Glutamatergic neuron (in vitro differentiated cells): ENCODE measurements at regions not wholly inside any gene's neighbourhood (a gene's known extent, or its start where the extent isn't known, plus 50 kb on each side); places are given as distances from the start of the nearest gene placed in this dataset.

Experiments used
- DNase-seq: peaks from one replicate; pipeline ENCODE4 v3.0.0; 2022
- H3K27ac Mint-ChIP-seq: one replicate; pipeline ENCODE4 v1.8.0; 2020; ENCODE audit warnings: mild to moderate bottlenecking, mixed read lengths, inconsistent platforms; ENCODE audit not compliant: unreplicated experiment
- H3K27me3 Mint-ChIP-seq: one replicate; pipeline ENCODE4 v1.8.0; 2020; ENCODE audit warnings: mild to moderate bottlenecking, moderate library complexity, mixed read lengths, inconsistent platforms; ENCODE audit not compliant: unreplicated experiment
- H3K36me3 Mint-ChIP-seq: one replicate; pipeline ENCODE4 v1.8.0; 2020; ENCODE audit warnings: mild to moderate bottlenecking, mixed read lengths, inconsistent platforms; ENCODE audit not compliant: unreplicated experiment
- H3K4me1 Mint-ChIP-seq: one replicate; pipeline ENCODE4 v1.8.0; 2020; ENCODE audit warnings: mild to moderate bottlenecking, low read depth, mixed read lengths, inconsistent platforms; ENCODE audit not compliant: unreplicated experiment
- H3K4me3 Mint-ChIP-seq: one replicate; pipeline ENCODE4 v1.8.0; 2020; ENCODE audit warnings: mild to moderate bottlenecking, mixed read lengths, inconsistent platforms; ENCODE audit not compliant: unreplicated experiment
- H3K9me3 Mint-ChIP-seq: one replicate; pipeline ENCODE4 v1.8.0; 2020; ENCODE audit warnings: mild to moderate bottlenecking, moderate library complexity, mixed read lengths, inconsistent platforms; ENCODE audit not compliant: unreplicated experiment
- TF ChIP-seq, protein P1 (sequence below): fragments of 200-600 bp; sonication (generic); IDR thresholded peaks from one replicate; pipeline ENCODE4 v1.5.0; 2021; ENCODE audit not compliant: partially characterized antibody, unreplicated experiment

- Mint-ChIP-seq H3K36me3 (no peaks in the 10 kb centered on the region), H3K27ac (no peak overlapping the region), H3K27me3 (no peaks in the 10 kb centered on the region), H3K4me3 (no peak overlapping the region), H3K9me3 (no peaks in the 10 kb centered on the region), H3K4me1 (no peaks in the 10 kb centered on the region)
- DNase-seq, result no peak
- TF ChIP-seq, protein P1, sequence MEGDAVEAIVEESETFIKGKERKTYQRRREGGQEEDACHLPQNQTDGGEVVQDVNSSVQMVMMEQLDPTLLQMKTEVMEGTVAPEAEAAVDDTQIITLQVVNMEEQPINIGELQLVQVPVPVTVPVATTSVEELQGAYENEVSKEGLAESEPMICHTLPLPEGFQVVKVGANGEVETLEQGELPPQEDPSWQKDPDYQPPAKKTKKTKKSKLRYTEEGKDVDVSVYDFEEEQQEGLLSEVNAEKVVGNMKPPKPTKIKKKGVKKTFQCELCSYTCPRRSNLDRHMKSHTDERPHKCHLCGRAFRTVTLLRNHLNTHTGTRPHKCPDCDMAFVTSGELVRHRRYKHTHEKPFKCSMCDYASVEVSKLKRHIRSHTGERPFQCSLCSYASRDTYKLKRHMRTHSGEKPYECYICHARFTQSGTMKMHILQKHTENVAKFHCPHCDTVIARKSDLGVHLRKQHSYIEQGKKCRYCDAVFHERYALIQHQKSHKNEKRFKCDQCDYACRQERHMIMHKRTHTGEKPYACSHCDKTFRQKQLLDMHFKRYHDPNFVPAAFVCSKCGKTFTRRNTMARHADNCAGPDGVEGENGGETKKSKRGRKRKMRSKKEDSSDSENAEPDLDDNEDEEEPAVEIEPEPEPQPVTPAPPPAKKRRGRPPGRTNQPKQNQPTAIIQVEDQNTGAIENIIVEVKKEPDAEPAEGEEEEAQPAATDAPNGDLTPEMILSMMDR, result no peak
These were observed 145.1 kb upstream of the MKLN1 start for GRCh38 chr7:131182446-131183058.

DNA sequence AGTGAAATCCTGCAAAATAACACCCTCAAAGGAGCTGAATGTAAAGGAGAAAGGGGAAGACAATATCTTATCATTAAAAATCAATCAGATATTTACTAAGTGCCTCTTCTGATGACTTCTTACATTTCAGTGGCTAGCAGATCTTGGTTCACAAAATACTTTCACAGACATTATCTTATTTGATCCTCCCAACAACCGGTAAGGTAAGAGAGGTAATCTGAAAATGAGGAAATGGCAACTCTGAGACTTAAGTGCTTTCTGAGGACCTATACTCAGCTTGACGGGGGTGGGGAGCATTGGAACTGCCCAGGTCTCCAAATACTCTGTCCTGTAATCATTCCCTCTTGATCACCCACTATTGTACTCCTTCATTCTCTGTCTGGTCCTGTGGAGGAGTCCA lies 144.6 kb upstream of the MKLN1 start:
- Mint-ChIP-seq H3K27ac (no peak overlapping the region), H3K9me3 (no peaks in the 10 kb centered on the region), H3K36me3 (no peaks in the 10 kb centered on the region), H3K27me3 (no peaks in the 10 kb centered on the region), H3K4me1 (no peaks in the 10 kb centered on the region), H3K4me3 (no peak overlapping the region)
- TF ChIP-seq, protein P1, result no peak
- no peak for DNase-seq

GRCh38 chr7:131183611-131184119 lies 144.0 kb upstream of the MKLN1 start:
- DNase-seq, result no peak
- TF ChIP-seq, protein P1, result no peak
- Mint-ChIP-seq H3K27ac (no peak overlapping the region), H3K4me3 (no peak overlapping the region), H3K9me3 (no peaks in the 10 kb centered on the region), H3K27me3 (no peaks in the 10 kb centered on the region), H3K36me3 (no peaks in the 10 kb centered on the region), H3K4me1 (no peaks in the 10 kb centered on the region)

- TF ChIP-seq, protein P1, result no peak
- no peaks in the 10 kb centered on the region for H3K4me1 Mint-ChIP-seq
- no peaks in the 10 kb centered on the region for H3K9me3 Mint-ChIP-seq
- no peak overlapping the region for H3K4me3 Mint-ChIP-seq
- H3K27ac Mint-ChIP-seq, result peak overlapping the region; percentile 2
- no peak for DNase-seq
- H3K27me3 Mint-ChIP-seq, result no peaks in the 10 kb centered on the region
- no peaks in the 10 kb centered on the region for H3K36me3 Mint-ChIP-seq
These were observed 140.9 kb upstream of the MKLN1 start for GRCh38 chr7:131186816-131187215.

DNA sequence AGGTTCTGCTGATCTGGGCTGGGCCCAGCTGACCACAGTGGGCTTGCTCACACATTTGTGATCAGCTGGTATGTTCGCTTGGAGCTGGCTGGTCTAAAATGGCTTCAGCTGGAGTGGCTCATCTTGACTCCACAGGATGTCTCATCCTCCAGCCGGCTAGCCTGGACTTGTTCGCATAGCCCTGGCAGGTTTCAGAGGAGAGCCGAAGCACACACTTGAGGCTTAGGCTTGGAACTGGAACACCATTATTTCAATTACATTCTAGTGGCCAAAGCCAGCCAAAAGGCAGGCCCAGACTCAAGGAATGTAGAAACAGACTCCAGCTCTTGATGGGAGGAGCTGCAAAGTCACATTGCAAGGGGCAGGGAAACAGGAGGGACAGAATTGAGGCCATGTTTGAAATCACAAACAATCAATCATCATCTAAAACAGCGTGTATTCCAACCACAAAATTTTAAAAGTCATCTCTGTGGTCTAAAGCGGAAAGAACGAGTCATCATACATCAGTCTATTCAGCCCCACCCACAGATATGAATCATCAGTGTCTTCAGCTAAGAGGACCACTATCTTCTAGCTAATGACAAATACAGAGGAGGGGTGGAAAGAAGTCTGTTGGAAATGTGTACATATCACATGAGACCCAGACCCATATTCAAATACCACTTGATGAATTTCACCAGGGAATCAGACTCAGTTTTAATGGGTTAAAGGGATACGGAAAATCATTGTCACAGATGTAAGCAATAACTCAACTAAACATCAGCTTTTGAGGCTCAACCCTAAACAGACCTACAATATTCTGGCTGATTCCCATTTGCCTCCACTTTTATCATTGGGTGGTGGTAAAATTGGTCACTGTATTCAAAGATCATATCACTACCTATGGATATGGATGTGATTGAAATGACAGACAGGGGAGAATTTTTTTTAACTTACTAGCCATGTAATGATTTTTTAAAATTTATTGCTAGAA lies 139.0 kb upstream of the MKLN1 start:
- no peak for DNase-seq
- H3K27ac Mint-ChIP-seq, result no peak overlapping the region
- no peaks in the 10 kb centered on the region for H3K4me1 Mint-ChIP-seq
- no peaks in the 10 kb centered on the region for H3K36me3 Mint-ChIP-seq
- H3K4me3 Mint-ChIP-seq, result no peak overlapping the region
- H3K27me3 Mint-ChIP-seq, result no peaks in the 10 kb centered on the region
- no peaks in the 10 kb centered on the region for H3K9me3 Mint-ChIP-seq
- TF ChIP-seq, protein P1, result no peak
